IMR-90 (cell line): ENCODE measurements at regions not wholly inside any gene's neighbourhood (a gene's known extent, or its start where the extent isn't known, plus 50 kb on each side); places are given as distances from the start of the nearest gene placed in this dataset.

Experiments
- ATAC-seq: fragments of 200-7000 bp; cut with Tn5 transposase; 2 replicates; pipeline ENCODE4 v1.9.1; 2020; ENCODE audit warnings: low read depth, mild to moderate bottlenecking, moderate library complexity
- BruUV-seq: library from RNA; stranded (reverse); fragments of 400-500 nt; replicated peaks from 2 replicates; lab custom pipeline; 2021; lab: Mats Ljungman, UMichigan
- CTCF ChIA-PET: fragments of 300-600 bp; formaldehyde crosslinking; extraction: SDS; loops from one replicate; lab custom pipeline; 2021; ENCODE audit warnings: antibody characterized with exemption; lab: Yijun Ruan, JAX
- POLR2A ChIA-PET: fragments of 300-600 bp; sonication (Branson Sonifier 250); formaldehyde crosslinking; loops from one replicate; lab custom pipeline; 2022; ENCODE audit warnings: antibody characterized with exemption; ENCODE audit not compliant: unreplicated experiment; lab: Charles Lee
- DNase-seq: peaks from one replicate; pipeline ENCODE4 v3.0.0; 2013
- H2AFZ ChIP-seq: replicated peaks from 2 replicates; pipeline ENCODE3; 2013; ENCODE audit warnings: low read length, mild to moderate bottlenecking; ENCODE audit not compliant: poor library complexity
- H2AK5ac ChIP-seq: 2 replicates; pipeline ENCODE4 v1.6.1; 2013; ENCODE audit warnings: low read depth, low read length, inconsistent platforms
- H2AK9ac ChIP-seq: replicated peaks from 2 replicates; pipeline ENCODE3; 2013; ENCODE audit warnings: mild to moderate bottlenecking, low read depth, low read length, moderate library complexity; ENCODE audit not compliant: poor library complexity
- H2BK120ac ChIP-seq: 2 replicates; pipeline ENCODE4 v1.6.1; 2013; ENCODE audit warnings: low read depth, low read length, inconsistent platforms
- H2BK15ac ChIP-seq: 3 replicates; pipeline ENCODE4 v1.6.1; 2013; ENCODE audit warnings: low read depth, low read length, inconsistent platforms
- H2BK20ac ChIP-seq: 2 replicates; pipeline ENCODE4 v1.6.1; 2013; ENCODE audit warnings: low read depth, mild to moderate bottlenecking, inconsistent platforms, low read length, moderate library complexity
- H2BK5ac ChIP-seq: 2 replicates; pipeline ENCODE4 v1.6.1; 2013; ENCODE audit warnings: mild to moderate bottlenecking, low read depth, low read length, inconsistent platforms; ENCODE audit not compliant: poor library complexity, severe bottlenecking
- H3K14ac ChIP-seq: replicated peaks from 2 replicates; pipeline ENCODE4 v1.6.1; 2013; ENCODE audit warnings: low read depth, low read length, inconsistent platforms
- H3K18ac ChIP-seq: 2 replicates; pipeline ENCODE4 v1.6.1; 2013; ENCODE audit warnings: low read depth, low read length, control low read depth
- H3K23ac ChIP-seq: 2 replicates; pipeline ENCODE4 v1.6.1; 2013; ENCODE audit warnings: low read depth, low read length, inconsistent platforms
- H3K27ac ChIP-seq: 2 replicates; pipeline ENCODE4 v1.5.1; 2013; ENCODE audit warnings: mild to moderate bottlenecking, control low read depth, low read length; ENCODE audit not compliant: insufficient read depth
- H3K27me3 ChIP-seq: 2 replicates; pipeline ENCODE4 v1.6.1; 2013; ENCODE audit warnings: low read length; ENCODE audit not compliant: control insufficient read depth, insufficient read depth
- H3K36me3 ChIP-seq: 2 replicates; pipeline ENCODE4 v1.6.1; 2013; ENCODE audit warnings: low read length, mixed read lengths; ENCODE audit not compliant: control insufficient read depth, insufficient read depth
- H3K4ac ChIP-seq: 2 replicates; pipeline ENCODE4 v1.6.1; 2013; ENCODE audit warnings: low read depth, low read length, inconsistent platforms
- H3K4me1 ChIP-seq: 2 replicates; pipeline ENCODE4 v1.6.1; 2013; ENCODE audit warnings: low read length, mixed read lengths; ENCODE audit not compliant: control insufficient read depth, insufficient read depth
- H3K4me2 ChIP-seq: 2 replicates; pipeline ENCODE4 v1.6.1; 2013; ENCODE audit warnings: low read depth, mild to moderate bottlenecking, control low read depth, low read length, moderate library complexity
- H3K4me3 ChIP-seq: 2 replicates; pipeline ENCODE4 v1.5.1; 2013; ENCODE audit warnings: low read depth, mild to moderate bottlenecking, control low read depth, low read length, moderate library complexity; ENCODE audit not compliant: insufficient read depth
- H3K56ac ChIP-seq: 2 replicates; pipeline ENCODE4 v1.6.1; 2013; ENCODE audit warnings: low read length, inconsistent platforms; ENCODE audit not compliant: insufficient read depth; ENCODE audit errors: extremely low read depth
- H3K79me1 ChIP-seq, 2 experiments: 2 replicates each; pipeline ENCODE4 v1.6.1; 2013; ENCODE audit warnings: low read length in 2 of 2, inconsistent platforms in 1 of 2, low read depth in 1 of 2
- H3K9ac ChIP-seq: 2 replicates; pipeline ENCODE4 v1.6.1; 2013; ENCODE audit warnings: low read depth, low read length, control low read depth
- H3K9me1 ChIP-seq: 2 replicates; pipeline ENCODE4 v1.6.1; 2013; ENCODE audit warnings: low read length, inconsistent platforms; ENCODE audit not compliant: insufficient read depth
- H3K9me3 ChIP-seq: 2 replicates; pipeline ENCODE4 v1.6.1; 2013; ENCODE audit warnings: low read length; ENCODE audit not compliant: control insufficient read depth, insufficient read depth
- H4K20me1 ChIP-seq: 2 replicates; pipeline ENCODE4 v1.6.1; 2013; ENCODE audit warnings: low read length, inconsistent platforms; ENCODE audit not compliant: insufficient read depth
- H4K5ac ChIP-seq: 2 replicates; pipeline ENCODE4 v1.6.1; 2013; ENCODE audit warnings: mild to moderate bottlenecking, low read depth, low read length, control low read depth
- H4K8ac ChIP-seq, 2 experiments: 2 replicates each; pipeline ENCODE4 v1.6.1; 2013; ENCODE audit warnings: low read depth in 2 of 2, low read length in 2 of 2, control low read depth in 1 of 2, inconsistent platforms in 1 of 2
- H4K91ac ChIP-seq: 2 replicates; pipeline ENCODE4 v1.6.1; 2013; ENCODE audit warnings: low read depth, low read length, inconsistent platforms; ENCODE audit not compliant: insufficient read depth
- BHLHE40 ChIP-seq: fragments of 150-350 bp; IDR thresholded peaks from 2 replicates; pipeline ENCODE4 v1.6.1; 2016; ENCODE audit warnings: mild to moderate bottlenecking, low read depth, low read length
- CEBPB ChIP-seq: IDR thresholded peaks from 2 replicates; pipeline ENCODE4 v1.6.1; 2012; ENCODE audit warnings: low read depth, low read length, improper control_type of control experiment
- CHD1 ChIP-seq: IDR thresholded peaks from 2 replicates; pipeline ENCODE4 v1.6.1; 2012; ENCODE audit warnings: low read depth, low read length, improper control_type of control experiment
- FOS ChIP-seq: fragments of 150-350 bp; IDR thresholded peaks from 2 replicates; pipeline ENCODE4 v1.6.1; 2016; ENCODE audit warnings: low read depth, low read length
- MAFK ChIP-seq: IDR thresholded peaks from 2 replicates; pipeline ENCODE4 v1.6.1; 2012; ENCODE audit warnings: low read depth, low read length, improper control_type of control experiment
- MAZ ChIP-seq: IDR thresholded peaks from 2 replicates; pipeline ENCODE4 v1.6.1; 2012; ENCODE audit warnings: low read depth, mild to moderate bottlenecking, low read length, improper control_type of control experiment, moderate library complexity, borderline replicate concordance
- MXI1 ChIP-seq: IDR thresholded peaks from 2 replicates; pipeline ENCODE4 v1.6.1; 2012; ENCODE audit warnings: low read depth, mild to moderate bottlenecking, low read length, moderate library complexity, borderline replicate concordance
- NFE2L2 ChIP-seq: fragments of 150-350 bp; IDR thresholded peaks from 2 replicates; pipeline ENCODE4 v1.6.1; 2016; ENCODE audit warnings: low read depth, mild to moderate bottlenecking, low read length
- POLR2A ChIP-seq: IDR thresholded peaks from 2 replicates; pipeline ENCODE4 v1.6.1; 2012; ENCODE audit warnings: mild to moderate bottlenecking, low read depth, low read length
- RAD21 ChIP-seq: IDR thresholded peaks from 2 replicates; pipeline ENCODE4 v1.6.1; 2012; ENCODE audit warnings: low read length, improper control_type of control experiment
- RCOR1 ChIP-seq: IDR thresholded peaks from 2 replicates; pipeline ENCODE4 v1.6.1; 2012; ENCODE audit warnings: mild to moderate bottlenecking, low read length, improper control_type of control experiment; ENCODE audit not compliant: insufficient replicate concordance
- RFX5 ChIP-seq: IDR thresholded peaks from 2 replicates; pipeline ENCODE4 v1.8.0; 2012; ENCODE audit warnings: low read depth, mild to moderate bottlenecking, low read length, moderate library complexity
- SMC3 ChIP-seq: fragments of 150-350 bp; IDR thresholded peaks from 2 replicates; pipeline ENCODE4 v1.6.1; 2016; ENCODE audit warnings: low read depth, mild to moderate bottlenecking, antibody characterized with exemption, low read length, moderate library complexity
- WGBS, 2 experiments: methylation state at CpG; one replicate each; pipeline versions ENCODE4 v1.1.5 to v1.1.7; 2013; ENCODE audit warnings: missing lambda C conversion rate in 2 of 2; ENCODE audit not compliant: insufficient read length in 1 of 2; ENCODE audit errors: extremely low coverage in 2 of 2; 5-methylcytosine and 5-hydroxymethylcytosine counted together
- dilution Hi-C: fragments of 300-500 bp; cut with HindIII; formaldehyde crosslinking; loops from one replicate; pipeline ENCODE4 v1.14.3; 2018; ENCODE audit warnings: low sequenced_read_pairs; ENCODE audit not compliant: unreplicated experiment
- in situ Hi-C: fragments of 300-500 bp; cut with MboI; formaldehyde crosslinking; loops from 3 replicates; pipeline ENCODE4 v1.14.3; 2019; ENCODE audit warnings: low sequenced_read_pairs, inconsistent platforms, mixed read lengths
- intact Hi-C: fragments of 100-400 bp; cut with micrococcal nuclease; formaldehyde crosslinking; loops from 2 replicates; pipeline ENCODE4 v1.10.0; 2022
- TF ChIP-seq, protein P1 (sequence below): conservative IDR thresholded peaks from 2 replicates; pipeline ENCODE4 v1.5.1; 2012; ENCODE audit warnings: mild to moderate bottlenecking, low read depth, low read length, improper control_type of control experiment
- TF ChIP-seq, protein P2 (sequence below): fragments of 150-350 bp; IDR thresholded peaks from 2 replicates; pipeline ENCODE4 v1.6.1; 2017; ENCODE audit warnings: mild to moderate bottlenecking, antibody characterized with exemption, low read length, low read depth
- TF ChIP-seq, protein P3 (sequence below): fragments of 150-350 bp; IDR thresholded peaks from 2 replicates; pipeline ENCODE4 v1.6.1; 2016; ENCODE audit warnings: low read depth, mild to moderate bottlenecking, low read length, moderate library complexity, borderline replicate concordance

DNA sequence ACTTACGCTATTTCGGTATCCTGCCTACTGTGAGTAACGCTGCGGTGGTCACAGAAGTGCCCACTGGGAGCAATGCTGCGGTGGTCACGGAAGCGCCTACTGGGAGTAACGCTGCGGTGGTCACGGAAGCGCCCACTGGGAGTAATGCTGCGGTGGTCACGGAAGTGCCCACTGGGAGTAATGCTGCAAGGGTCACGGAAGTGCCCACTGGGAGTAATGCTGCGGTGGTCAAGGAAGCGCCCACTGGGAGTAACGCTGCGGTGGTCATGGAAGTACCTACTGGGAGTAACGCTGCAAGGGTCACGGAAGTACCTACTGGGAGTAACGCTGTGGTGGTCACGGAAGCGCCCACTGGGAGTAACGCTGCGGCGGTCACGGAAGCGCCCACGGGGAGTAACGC lies 52.1 kb upstream of the SOX1 start:
- Histone ChIP-seq H3K56ac (no peak overlapping the region), H3K27me3 (no peaks in the 10 kb centered on the region), H4K20me1 (no peaks in the 10 kb centered on the region), H2AK5ac (no peak overlapping the region), H2BK20ac (no peak overlapping the region), H2AK9ac (no peak overlapping the region), H3K9me1 (no peaks in the 10 kb centered on the region), H3K4me3 (no peak overlapping the region), H3K18ac (no peak overlapping the region), H3K27ac (no peak overlapping the region), H2BK120ac (no peak overlapping the region), H3K14ac (no peak overlapping the region), H3K9ac (no peak overlapping the region), H4K5ac (no peak overlapping the region), H3K4me1 (no peaks in the 10 kb centered on the region), H3K23ac (no peak overlapping the region), H2BK15ac (no peak overlapping the region), H4K8ac (no peak overlapping the region), H4K91ac (no peak overlapping the region), H3K4ac (no peak overlapping the region), H3K79me1 (no peaks in the 10 kb centered on the region), H2BK5ac (no peak overlapping the region), H2AFZ (no peak overlapping the region), H3K36me3 (no peaks in the 10 kb centered on the region), H3K9me3 (peaks cover 28% of the 10 kb centered on the region), H3K4me2 (no peak overlapping the region)
- in situ Hi-C loops (no loop called here), dilution Hi-C loops (no loop called here), intact Hi-C loops (no loop called here)
- ChIA-PET CTCF (no interaction called here), POLR2A (no interaction called here)
- no TSS peak for BruUV-seq
- DNase-seq: peak; percentile 4
- TF ChIP-seq, protein P1, sequence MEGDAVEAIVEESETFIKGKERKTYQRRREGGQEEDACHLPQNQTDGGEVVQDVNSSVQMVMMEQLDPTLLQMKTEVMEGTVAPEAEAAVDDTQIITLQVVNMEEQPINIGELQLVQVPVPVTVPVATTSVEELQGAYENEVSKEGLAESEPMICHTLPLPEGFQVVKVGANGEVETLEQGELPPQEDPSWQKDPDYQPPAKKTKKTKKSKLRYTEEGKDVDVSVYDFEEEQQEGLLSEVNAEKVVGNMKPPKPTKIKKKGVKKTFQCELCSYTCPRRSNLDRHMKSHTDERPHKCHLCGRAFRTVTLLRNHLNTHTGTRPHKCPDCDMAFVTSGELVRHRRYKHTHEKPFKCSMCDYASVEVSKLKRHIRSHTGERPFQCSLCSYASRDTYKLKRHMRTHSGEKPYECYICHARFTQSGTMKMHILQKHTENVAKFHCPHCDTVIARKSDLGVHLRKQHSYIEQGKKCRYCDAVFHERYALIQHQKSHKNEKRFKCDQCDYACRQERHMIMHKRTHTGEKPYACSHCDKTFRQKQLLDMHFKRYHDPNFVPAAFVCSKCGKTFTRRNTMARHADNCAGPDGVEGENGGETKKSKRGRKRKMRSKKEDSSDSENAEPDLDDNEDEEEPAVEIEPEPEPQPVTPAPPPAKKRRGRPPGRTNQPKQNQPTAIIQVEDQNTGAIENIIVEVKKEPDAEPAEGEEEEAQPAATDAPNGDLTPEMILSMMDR: no peak
- TF ChIP-seq, protein P2, sequence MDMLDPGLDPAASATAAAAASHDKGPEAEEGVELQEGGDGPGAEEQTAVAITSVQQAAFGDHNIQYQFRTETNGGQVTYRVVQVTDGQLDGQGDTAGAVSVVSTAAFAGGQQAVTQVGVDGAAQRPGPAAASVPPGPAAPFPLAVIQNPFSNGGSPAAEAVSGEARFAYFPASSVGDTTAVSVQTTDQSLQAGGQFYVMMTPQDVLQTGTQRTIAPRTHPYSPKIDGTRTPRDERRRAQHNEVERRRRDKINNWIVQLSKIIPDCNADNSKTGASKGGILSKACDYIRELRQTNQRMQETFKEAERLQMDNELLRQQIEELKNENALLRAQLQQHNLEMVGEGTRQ: no peak
- TF ChIP-seq SMC3 (no peak), POLR2A (no peak), MAFK (no peak), RAD21 (no peak), MAZ (no peak), RCOR1 (no peak), FOS (no peak), CHD1 (no peak), CEBPB (no peak), BHLHE40 (no peak), MXI1 (no peak), RFX5 (no peak), NFE2L2 (no peak)
- TF ChIP-seq, protein P3, sequence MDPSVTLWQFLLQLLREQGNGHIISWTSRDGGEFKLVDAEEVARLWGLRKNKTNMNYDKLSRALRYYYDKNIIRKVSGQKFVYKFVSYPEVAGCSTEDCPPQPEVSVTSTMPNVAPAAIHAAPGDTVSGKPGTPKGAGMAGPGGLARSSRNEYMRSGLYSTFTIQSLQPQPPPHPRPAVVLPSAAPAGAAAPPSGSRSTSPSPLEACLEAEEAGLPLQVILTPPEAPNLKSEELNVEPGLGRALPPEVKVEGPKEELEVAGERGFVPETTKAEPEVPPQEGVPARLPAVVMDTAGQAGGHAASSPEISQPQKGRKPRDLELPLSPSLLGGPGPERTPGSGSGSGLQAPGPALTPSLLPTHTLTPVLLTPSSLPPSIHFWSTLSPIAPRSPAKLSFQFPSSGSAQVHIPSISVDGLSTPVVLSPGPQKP: no peak
- no peak for ATAC-seq
- WGBS, 2 experiments: 47% methylated on average over 4 of the region's 30 CpGs; no CpG with 5 or more reads in 1 of the 2 experiments
